IMR-90 (cell line): ENCODE measurements at regions not wholly inside any gene's neighbourhood (a gene's known extent, or its start where the extent isn't known, plus 50 kb on each side); places are given as distances from the start of the nearest gene placed in this dataset.

ENCODE experiments used
- ATAC-seq: fragments of 200-7000 bp; cut with Tn5 transposase; 2 replicates; pipeline ENCODE4 v1.9.1; 2020; ENCODE audit warnings: low read depth, mild to moderate bottlenecking, moderate library complexity
- BruUV-seq: library from RNA; stranded (reverse); fragments of 400-500 nt; replicated peaks from 2 replicates; lab custom pipeline; 2021; lab: Mats Ljungman, UMichigan
- CTCF ChIA-PET: fragments of 300-600 bp; formaldehyde crosslinking; extraction: SDS; loops from one replicate; lab custom pipeline; 2021; ENCODE audit warnings: antibody characterized with exemption; lab: Yijun Ruan, JAX
- POLR2A ChIA-PET: fragments of 300-600 bp; sonication (Branson Sonifier 250); formaldehyde crosslinking; loops from one replicate; lab custom pipeline; 2022; ENCODE audit warnings: antibody characterized with exemption; ENCODE audit not compliant: unreplicated experiment; lab: Charles Lee
- DNase-seq: peaks from one replicate; pipeline ENCODE4 v3.0.0; 2013
- H2AFZ ChIP-seq: replicated peaks from 2 replicates; pipeline ENCODE3; 2013; ENCODE audit warnings: low read length, mild to moderate bottlenecking; ENCODE audit not compliant: poor library complexity
- H2AK5ac ChIP-seq: 2 replicates; pipeline ENCODE4 v1.6.1; 2013; ENCODE audit warnings: low read depth, low read length, inconsistent platforms
- H2AK9ac ChIP-seq: replicated peaks from 2 replicates; pipeline ENCODE3; 2013; ENCODE audit warnings: mild to moderate bottlenecking, low read depth, low read length, moderate library complexity; ENCODE audit not compliant: poor library complexity
- H2BK120ac ChIP-seq: 2 replicates; pipeline ENCODE4 v1.6.1; 2013; ENCODE audit warnings: low read depth, low read length, inconsistent platforms
- H2BK15ac ChIP-seq: 3 replicates; pipeline ENCODE4 v1.6.1; 2013; ENCODE audit warnings: low read depth, low read length, inconsistent platforms
- H2BK20ac ChIP-seq: 2 replicates; pipeline ENCODE4 v1.6.1; 2013; ENCODE audit warnings: low read depth, mild to moderate bottlenecking, inconsistent platforms, low read length, moderate library complexity
- H2BK5ac ChIP-seq: 2 replicates; pipeline ENCODE4 v1.6.1; 2013; ENCODE audit warnings: mild to moderate bottlenecking, low read depth, low read length, inconsistent platforms; ENCODE audit not compliant: poor library complexity, severe bottlenecking
- H3K14ac ChIP-seq: replicated peaks from 2 replicates; pipeline ENCODE4 v1.6.1; 2013; ENCODE audit warnings: low read depth, low read length, inconsistent platforms
- H3K18ac ChIP-seq: 2 replicates; pipeline ENCODE4 v1.6.1; 2013; ENCODE audit warnings: low read depth, low read length, control low read depth
- H3K23ac ChIP-seq: 2 replicates; pipeline ENCODE4 v1.6.1; 2013; ENCODE audit warnings: low read depth, low read length, inconsistent platforms
- H3K27ac ChIP-seq: 2 replicates; pipeline ENCODE4 v1.5.1; 2013; ENCODE audit warnings: mild to moderate bottlenecking, control low read depth, low read length; ENCODE audit not compliant: insufficient read depth
- H3K27me3 ChIP-seq: 2 replicates; pipeline ENCODE4 v1.6.1; 2013; ENCODE audit warnings: low read length; ENCODE audit not compliant: control insufficient read depth, insufficient read depth
- H3K36me3 ChIP-seq: 2 replicates; pipeline ENCODE4 v1.6.1; 2013; ENCODE audit warnings: low read length, mixed read lengths; ENCODE audit not compliant: control insufficient read depth, insufficient read depth
- H3K4ac ChIP-seq: 2 replicates; pipeline ENCODE4 v1.6.1; 2013; ENCODE audit warnings: low read depth, low read length, inconsistent platforms
- H3K4me1 ChIP-seq: 2 replicates; pipeline ENCODE4 v1.6.1; 2013; ENCODE audit warnings: low read length, mixed read lengths; ENCODE audit not compliant: control insufficient read depth, insufficient read depth
- H3K4me2 ChIP-seq: 2 replicates; pipeline ENCODE4 v1.6.1; 2013; ENCODE audit warnings: low read depth, mild to moderate bottlenecking, control low read depth, low read length, moderate library complexity
- H3K4me3 ChIP-seq: 2 replicates; pipeline ENCODE4 v1.5.1; 2013; ENCODE audit warnings: low read depth, mild to moderate bottlenecking, control low read depth, low read length, moderate library complexity; ENCODE audit not compliant: insufficient read depth
- H3K56ac ChIP-seq: 2 replicates; pipeline ENCODE4 v1.6.1; 2013; ENCODE audit warnings: low read length, inconsistent platforms; ENCODE audit not compliant: insufficient read depth; ENCODE audit errors: extremely low read depth
- H3K79me1 ChIP-seq, 2 experiments: 2 replicates each; pipeline ENCODE4 v1.6.1; 2013; ENCODE audit warnings: low read length in 2 of 2, inconsistent platforms in 1 of 2, low read depth in 1 of 2
- H3K9ac ChIP-seq: 2 replicates; pipeline ENCODE4 v1.6.1; 2013; ENCODE audit warnings: low read depth, low read length, control low read depth
- H3K9me1 ChIP-seq: 2 replicates; pipeline ENCODE4 v1.6.1; 2013; ENCODE audit warnings: low read length, inconsistent platforms; ENCODE audit not compliant: insufficient read depth
- H3K9me3 ChIP-seq: 2 replicates; pipeline ENCODE4 v1.6.1; 2013; ENCODE audit warnings: low read length; ENCODE audit not compliant: control insufficient read depth, insufficient read depth
- H4K20me1 ChIP-seq: 2 replicates; pipeline ENCODE4 v1.6.1; 2013; ENCODE audit warnings: low read length, inconsistent platforms; ENCODE audit not compliant: insufficient read depth
- H4K5ac ChIP-seq: 2 replicates; pipeline ENCODE4 v1.6.1; 2013; ENCODE audit warnings: mild to moderate bottlenecking, low read depth, low read length, control low read depth
- H4K8ac ChIP-seq, 2 experiments: 2 replicates each; pipeline ENCODE4 v1.6.1; 2013; ENCODE audit warnings: low read depth in 2 of 2, low read length in 2 of 2, control low read depth in 1 of 2, inconsistent platforms in 1 of 2
- H4K91ac ChIP-seq: 2 replicates; pipeline ENCODE4 v1.6.1; 2013; ENCODE audit warnings: low read depth, low read length, inconsistent platforms; ENCODE audit not compliant: insufficient read depth
- BHLHE40 ChIP-seq: fragments of 150-350 bp; IDR thresholded peaks from 2 replicates; pipeline ENCODE4 v1.6.1; 2016; ENCODE audit warnings: mild to moderate bottlenecking, low read depth, low read length
- MAZ ChIP-seq: IDR thresholded peaks from 2 replicates; pipeline ENCODE4 v1.6.1; 2012; ENCODE audit warnings: low read depth, mild to moderate bottlenecking, low read length, improper control_type of control experiment, moderate library complexity, borderline replicate concordance
- POLR2A ChIP-seq: IDR thresholded peaks from 2 replicates; pipeline ENCODE4 v1.6.1; 2012; ENCODE audit warnings: mild to moderate bottlenecking, low read depth, low read length
- RCOR1 ChIP-seq: IDR thresholded peaks from 2 replicates; pipeline ENCODE4 v1.6.1; 2012; ENCODE audit warnings: mild to moderate bottlenecking, low read length, improper control_type of control experiment; ENCODE audit not compliant: insufficient replicate concordance
- WGBS, 2 experiments: methylation state at CpG; one replicate each; pipeline versions ENCODE4 v1.1.5 to v1.1.7; 2013; ENCODE audit warnings: missing lambda C conversion rate in 2 of 2; ENCODE audit not compliant: insufficient read length in 1 of 2; ENCODE audit errors: extremely low coverage in 2 of 2; 5-methylcytosine and 5-hydroxymethylcytosine counted together
- dilution Hi-C: fragments of 300-500 bp; cut with HindIII; formaldehyde crosslinking; loops from one replicate; pipeline ENCODE4 v1.14.3; 2018; ENCODE audit warnings: low sequenced_read_pairs; ENCODE audit not compliant: unreplicated experiment
- in situ Hi-C: fragments of 300-500 bp; cut with MboI; formaldehyde crosslinking; loops from 3 replicates; pipeline ENCODE4 v1.14.3; 2019; ENCODE audit warnings: low sequenced_read_pairs, inconsistent platforms, mixed read lengths
- intact Hi-C: fragments of 100-400 bp; cut with micrococcal nuclease; formaldehyde crosslinking; loops from 2 replicates; pipeline ENCODE4 v1.10.0; 2022
- TF ChIP-seq, protein P1 (sequence below): fragments of 150-350 bp; IDR thresholded peaks from 2 replicates; pipeline ENCODE4 v1.6.1; 2016; ENCODE audit warnings: low read depth, mild to moderate bottlenecking, low read length, moderate library complexity, borderline replicate concordance

DNA sequence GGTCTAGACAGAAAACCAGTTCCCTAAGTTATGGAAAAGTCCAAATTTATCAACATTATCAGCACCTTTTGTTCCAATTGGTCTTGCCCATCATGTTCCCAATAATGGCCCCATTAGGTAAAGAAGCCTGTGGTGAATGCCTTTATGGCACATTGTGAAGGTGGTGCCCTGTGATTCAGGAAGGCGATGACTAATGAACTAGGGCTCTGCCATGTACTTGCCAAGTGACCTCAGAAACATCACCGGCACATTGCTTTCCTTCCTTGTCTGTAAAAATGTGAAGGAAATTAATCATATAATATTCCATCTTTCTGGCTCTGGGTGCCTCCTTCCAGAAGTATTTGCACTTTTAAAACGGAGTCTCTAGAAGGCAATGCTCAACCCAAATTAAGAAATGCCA, 132.3 kb downstream of the UNC5CL start:
- DNase-seq, result no peak
- Histone ChIP-seq H3K23ac (no peak overlapping the region), H4K5ac (no peak overlapping the region), H2BK15ac (no peak overlapping the region), H2BK5ac (no peak overlapping the region), H2BK120ac (no peak overlapping the region), H4K91ac (no peak overlapping the region), H4K8ac (no peak overlapping the region), H3K9me1 (no peaks in the 10 kb centered on the region), H3K27me3 (peaks cover 9% of the 10 kb centered on the region), H3K79me1 (no peaks in the 10 kb centered on the region), H3K4ac (no peak overlapping the region), H2AK9ac (no peak overlapping the region), H3K18ac (no peak overlapping the region), H3K27ac (no peak overlapping the region), H2BK20ac (no peak overlapping the region), H3K4me1 (no peaks in the 10 kb centered on the region), H3K56ac (no peak overlapping the region), H3K4me3 (no peak overlapping the region), H4K20me1 (no peaks in the 10 kb centered on the region), H2AFZ (no peak overlapping the region), H3K14ac (no peak overlapping the region), H3K36me3 (no peaks in the 10 kb centered on the region), H3K9me3 (no peaks in the 10 kb centered on the region), H3K9ac (no peak overlapping the region), H3K4me2 (no peak overlapping the region), H2AK5ac (no peak overlapping the region)
- POLR2A ChIA-PET, result no interaction called here
- WGBS, 2 experiments, result no CpG with 5 or more reads among the region's 3 CpGs
- TF ChIP-seq, protein P1, sequence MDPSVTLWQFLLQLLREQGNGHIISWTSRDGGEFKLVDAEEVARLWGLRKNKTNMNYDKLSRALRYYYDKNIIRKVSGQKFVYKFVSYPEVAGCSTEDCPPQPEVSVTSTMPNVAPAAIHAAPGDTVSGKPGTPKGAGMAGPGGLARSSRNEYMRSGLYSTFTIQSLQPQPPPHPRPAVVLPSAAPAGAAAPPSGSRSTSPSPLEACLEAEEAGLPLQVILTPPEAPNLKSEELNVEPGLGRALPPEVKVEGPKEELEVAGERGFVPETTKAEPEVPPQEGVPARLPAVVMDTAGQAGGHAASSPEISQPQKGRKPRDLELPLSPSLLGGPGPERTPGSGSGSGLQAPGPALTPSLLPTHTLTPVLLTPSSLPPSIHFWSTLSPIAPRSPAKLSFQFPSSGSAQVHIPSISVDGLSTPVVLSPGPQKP, result no peak
- TF ChIP-seq RCOR1 (no peak), BHLHE40 (no peak), MAZ (no peak), POLR2A (no peak)
- BruUV-seq, result no TSS peak
- dilution Hi-C loops (no loop called here), intact Hi-C loops (no loop called here), in situ Hi-C loops (no loop called here)
- CTCF ChIA-PET, result interaction anchor here (1.0 kb wide), 1 partner anchor 12 kb away, joined by 3 read pairs; no protein-coding TSS in a partner anchor
- ATAC-seq, result no peak
